GM12875 (cell line): ENCODE measurements at regions not wholly inside any gene's neighbourhood (a gene's known extent, or its start where the extent isn't known, plus 50 kb on each side); places are given as distances from the start of the nearest gene placed in this dataset.
"Not testable (repeated sequence)": the region's sequence is repeated elsewhere in the genome, so short reads cannot be mapped to it uniquely, and the experiment has no call there.

Experiments used
- H3K4me3 ChIP-seq: one replicate; pipeline ENCODE4 v1.5.1; 2011; ENCODE audit warnings: low read depth, low read length, control low read depth
- CTCF ChIP-seq: IDR thresholded peaks from 2 replicates; pipeline ENCODE4 v1.5.1; 2011; ENCODE audit warnings: low read depth, mild to moderate bottlenecking, control low read depth, inconsistent platforms, low read length, moderate library complexity, borderline replicate concordance; ENCODE audit not compliant: insufficient read depth

DNA sequence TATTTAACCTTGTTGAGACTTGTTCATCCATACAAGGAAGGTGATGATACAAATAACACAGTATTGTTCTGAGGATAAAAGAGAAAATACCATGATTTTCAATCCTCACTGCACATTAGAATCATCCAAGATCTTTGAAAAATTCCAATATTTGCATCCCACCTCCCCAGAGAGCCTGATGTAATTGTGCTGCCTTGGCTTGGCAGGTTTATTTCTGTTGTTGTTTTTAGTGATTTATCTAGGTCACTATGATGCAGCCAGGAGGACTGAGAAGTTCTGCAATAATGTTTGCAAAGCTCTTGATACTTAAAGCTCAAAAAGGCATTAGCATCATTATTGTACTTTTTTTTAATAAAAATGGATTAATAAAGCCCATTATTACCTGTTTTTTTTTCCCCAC, 67.0 kb upstream of the NMUR2 start:
- H3K4me3 ChIP-seq, result no peak overlapping the region
- TF ChIP-seq CTCF, result no peak

GRCh38 chr5:152474961-152475360, 69.9 kb upstream of the NMUR2 start:
- no peak overlapping the region for H3K4me3 ChIP-seq
- no peak for TF ChIP-seq CTCF

GRCh38 chr5:152477536-152477935, 72.5 kb upstream of the NMUR2 start:
- no peak overlapping the region for H3K4me3 ChIP-seq
- no peak for TF ChIP-seq CTCF

DNA sequence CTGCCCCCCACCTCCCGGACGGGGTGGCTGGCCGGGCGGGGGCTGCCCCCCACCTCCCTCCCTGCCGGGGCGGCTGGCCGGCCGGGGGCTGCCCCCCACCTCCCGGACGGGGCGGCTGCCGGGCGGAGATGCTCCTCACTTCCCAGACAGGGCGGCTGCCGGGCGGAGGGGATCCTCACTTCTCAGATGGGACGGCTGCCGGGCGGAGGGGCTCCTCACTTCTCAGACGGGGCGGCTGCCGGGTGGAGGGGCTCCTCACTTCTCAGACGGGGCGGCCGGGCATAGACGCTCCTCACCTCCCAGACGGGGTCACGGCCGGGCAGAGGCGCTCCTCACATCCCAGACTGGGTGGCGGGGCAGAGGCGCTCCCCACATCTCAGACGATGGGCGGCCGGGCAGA, 74.8 kb upstream of the NMUR2 start:
- not testable (repeated sequence) for H3K4me3 ChIP-seq

- not testable (repeated sequence) for H3K4me3 ChIP-seq
These were observed 75.6 kb upstream of the NMUR2 start for GRCh38 chr5:152480677-152481076.

DNA sequence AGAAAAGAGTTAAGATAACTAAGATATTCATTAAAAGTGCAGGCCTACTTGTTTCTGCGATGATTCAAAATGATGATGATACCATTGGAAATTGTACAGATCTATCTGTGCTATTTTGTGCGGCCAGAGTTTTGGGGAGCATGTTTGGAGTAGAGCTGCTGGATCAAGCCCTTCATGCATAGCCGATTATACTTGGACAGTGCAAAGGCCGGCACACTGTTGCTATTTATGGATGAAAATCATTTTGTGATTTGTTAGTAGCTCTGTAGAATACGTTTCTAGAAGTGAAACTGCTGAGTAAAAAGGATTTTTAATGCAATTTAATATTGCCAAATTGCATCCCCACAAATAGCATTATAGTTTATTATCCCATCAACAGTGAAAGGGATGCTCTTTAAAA, 82.1 kb upstream of the NMUR2 start:
- no peak for TF ChIP-seq CTCF
- H3K4me3 ChIP-seq, result no peak overlapping the region

DNA sequence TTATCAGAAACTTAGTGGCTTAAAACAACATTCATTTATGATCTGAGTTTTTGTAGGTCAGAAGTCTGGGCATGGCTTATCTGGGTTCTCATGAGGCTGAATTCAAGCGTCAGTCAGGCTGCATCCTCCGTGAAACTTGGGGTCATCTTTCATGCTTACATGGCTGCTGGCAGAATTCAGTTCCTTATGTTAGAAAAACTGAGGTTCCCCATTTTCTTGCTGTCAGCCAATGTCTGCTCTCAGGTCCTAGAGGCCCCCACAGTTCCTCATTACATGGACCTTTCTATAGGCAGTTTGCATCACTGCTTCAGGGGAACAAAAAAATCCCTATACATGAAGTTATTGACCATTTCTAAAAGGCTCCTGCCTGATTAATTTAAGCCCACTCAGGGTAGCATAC, 83.8 kb upstream of the NMUR2 start:
- no peak overlapping the region for H3K4me3 ChIP-seq
- TF ChIP-seq CTCF, result no peak

DNA sequence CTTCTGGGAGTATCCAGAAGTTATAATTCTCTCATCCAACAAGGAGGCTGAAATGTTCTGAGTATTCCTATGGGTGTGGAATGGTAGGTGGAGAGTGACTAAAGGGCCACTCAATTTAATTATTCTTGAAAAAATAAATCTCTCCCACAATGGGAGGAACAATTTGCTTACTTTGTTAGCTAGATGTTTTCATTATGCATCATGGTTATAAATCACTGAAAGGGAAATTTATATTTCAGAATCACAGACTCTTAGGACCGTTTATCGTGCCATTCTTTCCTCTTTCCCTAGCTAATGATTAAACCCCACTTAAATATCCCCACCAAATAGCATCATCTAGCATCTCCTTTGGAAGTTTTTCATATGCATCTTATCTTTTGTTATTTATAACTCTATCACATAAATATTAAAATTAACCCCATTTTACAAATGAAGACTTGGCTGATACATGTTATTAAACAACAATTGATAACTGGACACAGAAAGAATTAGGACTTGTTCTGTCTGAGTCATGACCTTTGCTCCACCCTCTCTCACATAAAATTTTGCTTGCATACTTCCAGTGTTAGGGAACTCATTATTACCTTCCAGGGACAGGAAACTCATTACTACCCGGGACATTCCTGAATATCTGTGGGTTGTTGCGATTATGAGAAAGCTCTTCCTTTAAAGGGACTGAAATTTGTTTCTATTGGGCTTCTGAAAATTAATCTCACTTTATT, 94.9 kb upstream of the NMUR2 start:
- no peak overlapping the region for H3K4me3 ChIP-seq
- TF ChIP-seq CTCF, result no peak
